ENCODE measurements at regions not wholly inside any gene's neighbourhood (a gene's known extent, or its start where the extent isn't known, plus 50 kb on each side); places are given as distances from the start of the nearest gene placed in this dataset.

DNA sequence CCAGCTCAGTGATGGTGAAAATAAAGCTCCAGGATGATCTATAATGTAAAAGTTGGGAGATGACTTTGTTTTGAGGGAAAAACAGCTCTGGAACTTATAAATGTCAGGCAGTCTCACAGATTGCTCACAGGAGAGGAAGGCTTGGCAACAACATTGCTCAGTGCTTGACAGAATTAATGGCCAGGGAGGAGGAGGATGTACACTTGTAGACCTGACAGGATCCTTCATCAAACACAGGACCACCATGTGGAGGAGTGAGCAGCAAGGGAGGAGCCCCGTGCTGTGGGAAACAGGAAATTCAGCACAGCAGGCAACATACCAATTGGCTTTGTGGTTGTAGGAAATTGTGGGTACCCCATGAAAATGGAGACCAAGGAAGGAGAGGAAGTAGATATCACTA, 291.8 kb upstream of the CAMK1G start:
- TF ChIP-seq EZH2 (IDR thresholded peaks at IDR 0.05; ENCODE audit: insufficient read depth, poor library complexity, severe bottlenecking): no peak
- no peak for TF ChIP-seq EZH2phosphoT487 (IDR thresholded peaks at IDR 0.05; ENCODE audit: insufficient read depth, low read depth)
